HG03558 (cell line): ENCODE measurements at regions not wholly inside any gene's neighbourhood (a gene's known extent, or its start where the extent isn't known, plus 50 kb on each side); places are given as distances from the start of the nearest gene placed in this dataset.
"Not testable (repeated sequence)": the region's sequence is repeated elsewhere in the genome, so short reads cannot be mapped to it uniquely, and the experiment has no call there.

Source experiments
- ATAC-seq: cut with Tn5 transposase; IDR thresholded peaks from one replicate; pipeline ENCODE4 v1.9.1; 2021; ENCODE audit warnings: moderate number of reproducible peaks; ENCODE audit not compliant: unreplicated experiment; ENCODE audit errors: extremely low read depth

DNA sequence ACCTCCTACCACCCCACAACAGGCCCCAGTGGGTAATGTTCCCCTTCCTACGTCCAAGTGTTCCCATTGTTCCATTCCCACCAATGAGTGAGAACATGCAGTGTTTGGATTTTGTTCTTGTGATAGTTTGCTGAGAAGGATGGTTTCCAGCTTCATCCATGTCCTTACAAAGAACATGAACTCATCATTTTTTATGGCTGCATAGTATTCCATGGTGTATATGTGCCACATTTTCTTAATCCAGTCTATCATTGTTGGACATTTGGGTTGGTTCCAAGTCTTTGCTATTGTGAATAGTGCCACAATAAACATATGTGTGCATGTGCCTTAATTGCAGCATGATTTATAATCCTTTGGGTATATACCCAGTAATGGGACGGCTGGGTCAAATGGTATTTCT, 81.6 kb downstream of the P2RY10 start:
- ATAC-seq = not testable (repeated sequence)

DNA sequence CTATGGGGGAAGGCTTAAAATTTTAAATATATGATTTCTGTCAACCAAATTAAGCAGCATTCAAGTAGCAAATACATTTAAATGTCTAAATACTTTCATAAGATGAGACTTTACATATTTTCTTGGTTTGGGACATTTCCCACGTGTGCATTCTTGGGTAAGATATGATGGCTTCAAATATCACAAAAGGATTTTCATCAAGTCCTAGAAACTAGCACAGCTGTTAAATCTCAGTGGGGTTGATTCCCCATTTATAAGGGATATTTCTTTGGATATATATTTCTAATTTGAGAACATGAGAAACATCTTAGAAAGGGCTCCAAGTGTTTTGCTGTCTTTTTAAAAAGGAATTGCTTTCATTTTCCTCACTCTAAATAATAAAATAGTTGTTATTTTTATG, 90.2 kb downstream of the P2RY10 start:
- ATAC-seq = no peak

DNA sequence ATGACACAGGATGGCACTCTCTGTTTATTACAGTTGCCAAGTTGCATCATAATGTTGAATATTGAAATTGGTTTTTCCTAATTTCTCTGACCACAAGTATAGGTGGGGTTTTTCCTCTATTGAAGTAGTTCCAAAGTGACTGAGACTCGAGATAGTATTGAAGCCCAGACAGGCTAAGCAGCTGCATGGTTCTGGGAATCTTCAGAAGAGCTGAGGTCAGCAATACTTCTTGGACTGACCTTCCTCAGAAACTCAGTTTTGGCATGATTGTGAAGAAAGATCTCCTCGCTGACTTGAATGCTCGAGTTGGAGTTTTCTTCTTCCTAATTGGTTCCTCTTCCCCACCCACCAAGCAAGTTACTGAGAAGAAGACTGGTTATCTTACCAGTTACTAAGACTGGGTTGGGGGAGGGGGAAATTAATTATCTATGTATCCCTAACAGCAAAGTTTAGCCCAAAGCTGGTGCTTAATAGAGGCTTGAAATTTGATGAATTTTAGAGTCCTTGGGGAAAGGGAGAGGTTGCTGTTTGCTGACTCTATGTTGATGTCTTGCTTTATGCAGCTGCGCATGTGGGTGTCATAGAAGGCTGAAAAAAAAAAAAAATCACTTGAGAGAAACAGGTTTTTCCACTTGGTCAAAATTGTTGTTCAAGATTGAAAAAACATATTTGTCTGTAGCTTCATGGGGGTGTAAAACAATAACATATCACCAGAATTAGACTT, 91.1 kb downstream of the P2RY10 start:
- ATAC-seq = no peak

DNA sequence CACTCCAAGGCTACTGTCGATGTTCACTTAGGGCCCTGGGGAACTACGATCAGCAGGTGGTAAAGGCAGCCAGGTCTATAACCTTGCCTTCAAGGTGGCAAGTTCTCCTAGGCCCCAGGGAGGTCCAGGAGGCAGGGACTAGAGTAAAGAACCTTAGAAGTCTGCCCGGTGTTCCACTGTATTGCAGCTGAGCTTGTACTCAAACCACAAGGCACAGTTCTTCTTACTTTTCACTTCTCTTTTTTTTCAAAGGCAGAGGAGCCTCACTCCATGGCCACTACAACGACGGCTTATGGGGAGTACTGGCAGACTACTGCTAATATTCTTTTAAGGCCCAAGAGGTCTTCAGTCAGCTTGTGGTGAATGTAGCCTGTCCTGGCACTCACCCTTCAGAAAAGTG, 78.8 kb upstream of the GPR174 start:
- peak; percentile 96 for ATAC-seq

DNA sequence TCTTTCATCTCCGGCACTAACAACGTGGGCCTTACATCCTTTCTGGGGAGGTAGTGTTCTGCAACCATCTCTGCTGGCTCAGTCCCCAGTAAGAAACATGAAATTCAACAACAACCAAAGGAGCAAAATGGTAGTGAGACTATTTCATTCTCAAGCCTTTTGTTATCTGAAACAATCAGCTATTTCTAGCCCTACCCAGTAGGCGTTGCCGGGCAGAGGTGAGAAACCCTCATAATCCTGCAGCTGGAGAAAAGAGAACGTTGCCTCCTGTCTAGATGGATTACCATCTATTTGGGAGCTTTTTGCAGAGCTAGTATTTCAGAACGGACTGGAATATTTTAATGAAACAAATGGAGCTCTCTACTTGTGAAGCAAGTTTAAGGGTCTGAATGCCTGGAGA, 66.4 kb upstream of the GPR174 start:
- no peak for ATAC-seq

DNA sequence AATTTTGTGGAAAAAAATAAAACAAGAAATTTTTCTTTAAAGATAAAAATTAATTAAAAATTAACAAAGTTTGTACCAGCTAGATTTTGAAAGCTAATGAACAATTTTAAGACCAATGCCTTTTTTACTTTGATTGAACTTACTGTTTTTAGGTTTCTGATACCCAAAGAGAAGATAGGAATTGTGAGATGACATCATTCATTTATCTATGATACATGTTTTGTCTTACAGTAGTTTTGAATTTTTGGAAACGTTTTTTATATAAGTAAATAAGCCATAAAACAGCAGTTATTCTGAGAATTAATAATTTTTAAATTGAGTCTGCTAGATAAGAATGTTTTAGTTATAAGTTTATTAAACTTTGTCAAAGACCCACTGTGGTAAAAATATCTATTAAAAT, 65.0 kb upstream of the GPR174 start:
- ATAC-seq = no peak

DNA sequence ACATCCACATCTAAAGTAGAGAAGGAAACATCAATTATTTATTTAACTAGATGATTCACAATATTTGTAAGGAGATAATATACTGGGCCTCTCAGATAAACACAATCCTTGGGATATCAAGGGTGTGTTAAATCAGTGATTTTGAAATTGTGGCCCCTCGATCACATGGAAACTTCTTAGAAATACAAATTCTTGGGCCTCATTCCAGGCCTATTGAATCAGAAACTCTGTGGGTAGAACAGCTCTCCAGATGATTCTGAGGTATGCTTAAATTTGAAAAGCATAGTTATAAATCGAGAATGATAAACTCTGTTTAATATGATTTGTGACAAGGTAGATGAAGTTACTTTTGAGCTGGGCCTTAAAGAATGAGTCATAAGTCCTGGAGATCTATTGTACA, 64.3 kb upstream of the GPR174 start:
- ATAC-seq = no peak

DNA sequence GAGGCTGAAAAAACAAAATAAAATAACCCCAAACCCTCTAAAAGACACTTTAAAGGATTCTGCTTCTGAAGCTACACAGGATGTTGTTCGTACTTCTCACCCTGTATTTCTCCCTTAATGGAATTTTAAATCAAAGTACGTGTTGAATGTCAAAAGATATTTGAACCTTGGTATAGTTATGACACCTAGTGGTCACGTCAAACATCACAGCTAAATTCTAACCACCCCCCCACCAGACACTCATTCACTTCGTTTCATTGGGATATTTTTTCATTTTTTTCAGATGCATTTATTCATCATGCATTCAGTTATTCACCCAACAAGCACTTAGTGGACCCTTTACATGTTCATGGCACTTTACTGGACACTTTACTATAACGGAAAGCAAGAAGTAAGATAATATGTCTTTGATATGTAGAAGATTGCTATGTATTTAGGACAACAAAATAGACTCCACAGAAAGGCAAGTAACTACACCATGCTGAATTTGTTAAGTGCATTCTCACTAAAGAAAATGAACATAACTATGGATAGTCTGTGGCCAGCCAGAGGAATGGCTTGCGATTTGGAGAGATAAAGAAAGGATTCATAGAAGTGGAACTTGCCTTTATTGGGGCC, 62.5 kb upstream of the GPR174 start:
- peak; percentile 57 for ATAC-seq

DNA sequence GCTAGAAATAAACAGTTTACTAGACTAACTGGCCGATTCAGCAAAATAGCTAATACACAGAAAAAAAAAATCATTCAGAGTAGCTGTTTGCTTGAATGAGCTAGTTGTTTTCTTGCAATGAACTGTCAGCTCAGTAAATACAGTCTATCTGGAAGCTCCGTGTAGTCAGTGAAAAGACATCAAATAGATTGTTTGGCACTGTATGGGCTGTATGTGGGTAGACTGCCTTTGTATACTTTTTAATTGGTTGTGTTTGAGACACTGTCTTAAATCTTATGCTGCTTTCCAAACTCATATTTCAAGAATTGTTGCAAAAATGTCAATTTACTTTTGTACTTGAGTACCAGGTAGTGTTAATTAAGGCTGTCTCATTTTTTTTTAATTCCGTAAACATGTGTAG, 61.6 kb upstream of the GPR174 start:
- no peak for ATAC-seq

DNA sequence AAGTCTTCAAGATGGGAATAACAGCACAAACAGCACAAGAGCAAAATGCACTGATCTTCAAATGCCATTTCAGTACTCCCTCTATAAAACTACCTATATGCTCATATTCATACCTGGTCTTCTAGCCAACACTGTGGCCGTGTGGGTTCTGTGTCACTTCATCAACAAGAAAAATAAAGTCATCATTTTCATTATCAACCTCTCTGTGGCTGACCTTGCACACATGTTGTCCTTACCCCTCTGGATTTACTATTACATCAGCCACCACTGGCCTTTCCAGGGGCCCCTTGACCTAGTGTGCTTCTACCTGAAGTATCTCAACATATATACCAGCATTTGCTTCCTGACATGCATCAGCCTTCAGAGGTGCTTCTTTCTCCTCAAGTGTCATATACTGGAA, 59.6 kb upstream of the GPR174 start:
- no peak for ATAC-seq

DNA sequence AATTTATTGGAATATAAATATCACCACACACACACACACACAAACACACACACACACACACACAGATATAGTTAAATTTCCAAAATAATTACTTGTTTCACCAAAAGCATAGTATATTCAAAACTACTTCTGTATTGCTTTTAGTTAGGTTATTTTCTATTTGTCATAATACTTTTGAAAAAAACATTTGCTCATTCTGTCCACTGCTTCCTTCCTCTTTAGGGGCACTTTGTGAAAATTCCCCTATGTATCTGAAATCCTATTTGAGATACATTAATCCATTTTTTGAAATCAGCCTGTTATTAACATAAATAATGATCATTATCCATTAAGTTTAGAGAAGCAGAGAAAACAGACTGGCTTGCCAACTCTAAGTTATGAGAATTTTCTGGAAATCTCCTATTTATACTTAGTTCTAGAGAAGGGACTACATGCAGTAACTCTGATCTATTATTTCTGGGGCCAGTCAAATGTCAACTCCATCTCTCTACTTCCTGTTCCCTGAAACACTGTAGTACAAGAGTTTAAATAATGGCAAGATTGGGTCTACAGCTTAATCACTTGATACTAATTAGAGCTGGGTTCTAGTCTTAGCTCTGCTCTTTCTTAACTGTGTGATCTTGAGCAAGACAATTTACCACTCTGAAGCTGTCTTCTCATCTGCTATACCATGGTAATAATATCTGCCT, 54.4 kb upstream of the GPR174 start:
- no peak for ATAC-seq

DNA sequence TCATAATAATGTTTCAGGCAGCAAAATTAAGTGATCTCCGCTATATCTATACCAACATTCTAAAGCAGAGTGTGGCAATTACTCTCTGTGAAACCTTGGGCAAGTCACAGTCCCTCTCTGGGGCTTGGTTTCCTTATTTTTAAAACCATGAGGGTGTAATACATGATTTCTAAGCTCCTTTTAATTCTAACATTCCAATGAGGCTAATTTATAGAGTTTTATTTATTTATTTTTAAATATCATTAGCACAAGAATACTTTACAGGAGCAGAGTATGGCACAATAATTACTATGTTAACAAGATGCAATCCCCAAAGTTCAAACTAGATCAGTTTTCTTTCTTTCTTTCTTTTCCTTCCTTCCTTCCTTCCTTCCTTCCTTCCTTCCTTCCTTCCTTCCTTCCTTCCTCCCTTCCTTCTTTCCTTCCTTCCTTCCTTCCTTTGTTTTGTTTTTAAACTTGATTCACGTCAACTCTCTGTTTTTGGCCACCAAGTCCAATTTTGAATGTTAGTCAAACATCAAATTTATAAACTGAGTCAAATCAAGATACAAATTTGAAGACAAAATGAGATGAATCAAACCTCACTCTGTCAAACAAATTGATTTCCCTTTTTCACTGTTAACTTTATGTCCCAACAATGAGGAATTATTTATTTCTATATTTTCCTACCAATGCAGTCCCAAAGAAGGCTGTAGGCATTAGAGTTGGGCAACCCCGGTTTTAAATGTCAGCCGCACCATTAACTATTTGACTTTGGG, 50.2 kb upstream of the GPR174 start:
- no peak for ATAC-seq
